WTC11 (cell line): ENCODE measurements at regions not wholly inside any gene's neighbourhood (a gene's known extent, or its start where the extent isn't known, plus 50 kb on each side); places are given as distances from the start of the nearest gene placed in this dataset.

Experiments
- EMX1 ChIP-seq: fragments of 250-450 bp; sonication (Bioruptor Pico); IDR thresholded peaks from 2 replicates; pipeline ENCODE4 v1.8.0; 2021; ENCODE audit warnings: mild to moderate bottlenecking
- JUN ChIP-seq: sonication (generic); formaldehyde crosslinking; IDR thresholded peaks from 2 replicates; pipeline ENCODE4 v1.8.0; 2023; ENCODE audit warnings: mild to moderate bottlenecking, missing genetic modification reagents
- ZNF138 ChIP-seq: sonication (generic); formaldehyde crosslinking; conservative IDR thresholded peaks from 2 replicates; pipeline ENCODE4 v1.8.1; 2022; ENCODE audit warnings: mild to moderate bottlenecking, moderate library complexity, missing genetic modification reagents
- ZSCAN18 ChIP-seq: fragments of 250-450 bp; sonication (Bioruptor Pico); IDR thresholded peaks from 2 replicates; pipeline ENCODE4 v2.1.2; 2022; ENCODE audit warnings: mild to moderate bottlenecking, moderate library complexity
- TF ChIP-seq, protein P1 (sequence below): fragments of 200-600 bp; IDR thresholded peaks from 2 replicates; pipeline ENCODE4 v1.8.0; 2022; ENCODE audit warnings: antibody characterized with exemption
- TF ChIP-seq, protein P2 (sequence below): sonication (generic); formaldehyde crosslinking; IDR thresholded peaks from 2 replicates; pipeline ENCODE4 v1.8.0; 2022; ENCODE audit warnings: mild to moderate bottlenecking, missing genetic modification reagents
- TF ChIP-seq, protein P3 (sequence below): sonication (generic); formaldehyde crosslinking; IDR thresholded peaks from 2 replicates; pipeline ENCODE4 v1.8.1; 2023; ENCODE audit warnings: mild to moderate bottlenecking, moderate library complexity, missing genetic modification reagents
- TF ChIP-seq, protein P4 (sequence below): sonication (generic); formaldehyde crosslinking; IDR thresholded peaks from 2 replicates; pipeline ENCODE4 v1.8.1; 2023; ENCODE audit warnings: mild to moderate bottlenecking, missing genetic modification reagents

DNA sequence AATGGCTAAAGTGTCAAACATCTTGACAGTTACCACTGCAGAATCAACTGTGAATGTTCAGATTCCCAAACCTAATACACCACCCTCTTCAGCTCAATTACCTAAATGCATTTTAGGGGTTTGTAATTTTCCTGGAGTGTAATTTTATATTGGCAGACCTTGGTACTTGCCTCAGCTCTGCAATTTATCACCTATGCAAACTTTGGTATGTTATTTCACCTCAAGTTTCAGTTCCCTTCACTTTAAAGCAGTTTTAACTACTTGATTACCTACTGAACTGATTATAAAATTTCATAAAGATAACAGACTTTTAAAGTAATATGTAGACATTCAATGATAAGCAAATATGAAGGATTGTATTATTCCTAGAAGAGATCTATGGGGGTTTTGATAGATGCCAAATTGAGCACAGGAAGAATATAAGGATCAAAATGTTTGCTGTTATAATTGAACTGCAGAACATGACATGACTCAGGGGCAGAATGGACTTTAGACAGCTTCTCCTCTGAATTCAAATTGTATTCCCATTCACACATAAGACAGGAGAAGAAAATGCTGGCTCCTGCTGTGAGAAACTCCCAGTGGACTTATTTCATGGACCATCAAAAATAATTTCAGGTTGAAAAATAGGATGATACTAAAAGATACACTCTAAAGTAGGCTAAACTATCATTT lies 491.5 kb upstream of the LUZP2 start:
- TF ChIP-seq, protein P1, sequence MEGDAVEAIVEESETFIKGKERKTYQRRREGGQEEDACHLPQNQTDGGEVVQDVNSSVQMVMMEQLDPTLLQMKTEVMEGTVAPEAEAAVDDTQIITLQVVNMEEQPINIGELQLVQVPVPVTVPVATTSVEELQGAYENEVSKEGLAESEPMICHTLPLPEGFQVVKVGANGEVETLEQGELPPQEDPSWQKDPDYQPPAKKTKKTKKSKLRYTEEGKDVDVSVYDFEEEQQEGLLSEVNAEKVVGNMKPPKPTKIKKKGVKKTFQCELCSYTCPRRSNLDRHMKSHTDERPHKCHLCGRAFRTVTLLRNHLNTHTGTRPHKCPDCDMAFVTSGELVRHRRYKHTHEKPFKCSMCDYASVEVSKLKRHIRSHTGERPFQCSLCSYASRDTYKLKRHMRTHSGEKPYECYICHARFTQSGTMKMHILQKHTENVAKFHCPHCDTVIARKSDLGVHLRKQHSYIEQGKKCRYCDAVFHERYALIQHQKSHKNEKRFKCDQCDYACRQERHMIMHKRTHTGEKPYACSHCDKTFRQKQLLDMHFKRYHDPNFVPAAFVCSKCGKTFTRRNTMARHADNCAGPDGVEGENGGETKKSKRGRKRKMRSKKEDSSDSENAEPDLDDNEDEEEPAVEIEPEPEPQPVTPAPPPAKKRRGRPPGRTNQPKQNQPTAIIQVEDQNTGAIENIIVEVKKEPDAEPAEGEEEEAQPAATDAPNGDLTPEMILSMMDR = no peak
- TF ChIP-seq, protein P2, sequence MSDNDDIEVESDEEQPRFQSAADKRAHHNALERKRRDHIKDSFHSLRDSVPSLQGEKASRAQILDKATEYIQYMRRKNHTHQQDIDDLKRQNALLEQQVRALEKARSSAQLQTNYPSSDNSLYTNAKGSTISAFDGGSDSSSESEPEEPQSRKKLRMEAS (CRISPR knock-in tag) = no peak
- TF ChIP-seq ZNF138 = no peak
- TF ChIP-seq, protein P3, sequence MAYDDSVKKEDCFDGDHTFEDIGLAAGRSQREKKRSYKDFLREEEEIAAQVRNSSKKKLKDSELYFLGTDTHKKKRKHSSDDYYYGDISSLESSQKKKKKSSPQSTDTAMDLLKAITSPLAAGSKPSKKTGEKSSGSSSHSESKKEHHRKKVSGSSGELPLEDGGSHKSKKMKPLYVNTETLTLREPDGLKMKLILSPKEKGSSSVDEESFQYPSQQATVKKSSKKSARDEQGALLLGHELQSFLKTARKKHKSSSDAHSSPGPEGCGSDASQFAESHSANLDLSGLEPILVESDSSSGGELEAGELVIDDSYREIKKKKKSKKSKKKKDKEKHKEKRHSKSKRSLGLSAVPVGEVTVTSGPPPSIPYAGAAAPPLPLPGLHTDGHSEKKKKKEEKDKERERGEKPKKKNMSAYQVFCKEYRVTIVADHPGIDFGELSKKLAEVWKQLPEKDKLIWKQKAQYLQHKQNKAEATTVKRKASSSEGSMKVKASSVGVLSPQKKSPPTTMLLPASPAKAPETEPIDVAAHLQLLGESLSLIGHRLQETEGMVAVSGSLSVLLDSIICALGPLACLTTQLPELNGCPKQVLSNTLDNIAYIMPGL (CRISPR knock-in tag) = no peak
- TF ChIP-seq EMX1 (CRISPR knock-in tag) = no peak
- no peak for TF ChIP-seq ZSCAN18 (CRISPR knock-in tag)
- TF ChIP-seq, protein P4, sequence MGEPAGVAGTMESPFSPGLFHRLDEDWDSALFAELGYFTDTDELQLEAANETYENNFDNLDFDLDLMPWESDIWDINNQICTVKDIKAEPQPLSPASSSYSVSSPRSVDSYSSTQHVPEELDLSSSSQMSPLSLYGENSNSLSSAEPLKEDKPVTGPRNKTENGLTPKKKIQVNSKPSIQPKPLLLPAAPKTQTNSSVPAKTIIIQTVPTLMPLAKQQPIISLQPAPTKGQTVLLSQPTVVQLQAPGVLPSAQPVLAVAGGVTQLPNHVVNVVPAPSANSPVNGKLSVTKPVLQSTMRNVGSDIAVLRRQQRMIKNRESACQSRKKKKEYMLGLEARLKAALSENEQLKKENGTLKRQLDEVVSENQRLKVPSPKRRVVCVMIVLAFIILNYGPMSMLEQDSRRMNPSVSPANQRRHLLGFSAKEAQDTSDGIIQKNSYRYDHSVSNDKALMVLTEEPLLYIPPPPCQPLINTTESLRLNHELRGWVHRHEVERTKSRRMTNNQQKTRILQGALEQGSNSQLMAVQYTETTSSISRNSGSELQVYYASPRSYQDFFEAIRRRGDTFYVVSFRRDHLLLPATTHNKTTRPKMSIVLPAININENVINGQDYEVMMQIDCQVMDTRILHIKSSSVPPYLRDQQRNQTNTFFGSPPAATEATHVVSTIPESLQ (CRISPR knock-in tag) = no peak
- no peak for TF ChIP-seq JUN
